GM23338 (cell line): ENCODE measurements at regions not wholly inside any gene's neighbourhood (a gene's known extent, or its start where the extent isn't known, plus 50 kb on each side); places are given as distances from the start of the nearest gene placed in this dataset.

Experiments
- ATAC-seq: fragments of 200-7000 bp; cut with Tn5 transposase; 3 replicates; pipeline ENCODE4 v1.9.1; 2020
- DNase-seq: peaks from one replicate; pipeline ENCODE4 v3.0.0-alpha.2; 2015; ENCODE audit warnings: low spot score
- H2AFZ ChIP-seq: fragments of 200-600 bp; sonication (generic); 2 replicates; pipeline ENCODE4 v1.8.0; 2016; ENCODE audit warnings: antibody characterized with exemption, mild to moderate bottlenecking, moderate library complexity
- H3F3A ChIP-seq: fragments of 200-600 bp; sonication (generic); replicated peaks from 2 replicates; pipeline ENCODE4 v1.8.0; 2017; ENCODE audit warnings: antibody characterized with exemption, mixed run types, low read depth
- H3K27ac ChIP-seq: fragments of 200-600 bp; sonication (generic); 2 replicates; pipeline ENCODE4 v1.6.1; 2016; ENCODE audit warnings: low read depth
- H3K27me3 ChIP-seq: fragments of 200-600 bp; sonication (generic); 2 replicates; pipeline ENCODE4 v1.8.0; 2016; ENCODE audit warnings: mild to moderate bottlenecking, mixed run types, moderate library complexity; ENCODE audit not compliant: insufficient read depth
- H3K36me3 ChIP-seq: fragments of 200-600 bp; sonication (generic); 2 replicates; pipeline ENCODE4 v1.8.0; 2016; ENCODE audit warnings: mild to moderate bottlenecking; ENCODE audit not compliant: insufficient read depth
- H3K4me1 ChIP-seq: fragments of 200-600 bp; sonication (generic); 2 replicates; pipeline ENCODE4 v1.8.0; 2016; ENCODE audit warnings: mild to moderate bottlenecking, moderate library complexity; ENCODE audit not compliant: insufficient read depth
- H3K4me2 ChIP-seq: fragments of 200-600 bp; sonication (generic); 2 replicates; pipeline ENCODE4 v1.7.1; 2017; ENCODE audit warnings: mixed run types
- H3K4me3 ChIP-seq: fragments of 200-600 bp; sonication (generic); 2 replicates; pipeline ENCODE4 v1.6.1; 2016; ENCODE audit warnings: mixed run types
- H3K79me2 ChIP-seq: fragments of 200-600 bp; sonication (generic); replicated peaks from 2 replicates; pipeline ENCODE4 v1.8.0; 2017; ENCODE audit warnings: mild to moderate bottlenecking; ENCODE audit not compliant: insufficient read depth
- H3K9me2 ChIP-seq: fragments of 200-600 bp; sonication (generic); 2 replicates; pipeline ENCODE4 v1.8.0; 2017; ENCODE audit not compliant: insufficient read depth
- H4K20me1 ChIP-seq: fragments of 200-600 bp; sonication (generic); replicated peaks from 2 replicates; pipeline ENCODE4 v1.8.0; 2017; ENCODE audit warnings: mild to moderate bottlenecking; ENCODE audit not compliant: insufficient read depth
- H3K27ac Mint-ChIP-seq: 2 replicates; pipeline ENCODE4 v1.8.0; 2020; ENCODE audit warnings: inconsistent platforms, mild to moderate bottlenecking, moderate library complexity, mixed read lengths
- H3K27me3 Mint-ChIP-seq: 3 replicates; pipeline ENCODE4 v1.8.0; 2022; ENCODE audit warnings: low read depth, mild to moderate bottlenecking, moderate library complexity, mixed read lengths, inconsistent platforms; ENCODE audit not compliant: insufficient read depth, poor library complexity
- H3K36me3 Mint-ChIP-seq: 3 replicates; pipeline ENCODE4 v1.8.0; 2021; ENCODE audit warnings: low read depth, mild to moderate bottlenecking, inconsistent platforms, moderate library complexity, mixed read lengths
- H3K4me1 Mint-ChIP-seq: 3 replicates; pipeline ENCODE4 v1.8.0; 2020; ENCODE audit warnings: mild to moderate bottlenecking, inconsistent platforms, mixed read lengths
- H3K4me3 Mint-ChIP-seq: 3 replicates; pipeline ENCODE4 v1.8.0; 2021; ENCODE audit warnings: moderate library complexity, mild to moderate bottlenecking, inconsistent platforms, mixed read lengths
- H3K9me3 Mint-ChIP-seq: 3 replicates; pipeline ENCODE4 v1.8.0; 2020; ENCODE audit warnings: moderate library complexity, mild to moderate bottlenecking, inconsistent platforms, mixed read lengths
- CTCF ChIP-seq, 2 experiments: fragments of 200-600 bp in 1 of 2; sonication (generic) in 1 of 2; conservative IDR thresholded peaks; 2 replicates each; pipeline versions ENCODE4 v1.5.1 to v1.6.1; 2016 to 2017; ENCODE audit warnings: antibody characterized with exemption in 2 of 2, low read depth in 2 of 2, mild to moderate bottlenecking in 2 of 2, moderate library complexity in 1 of 2
- ETS1 ChIP-seq: IDR thresholded peaks from 2 replicates; pipeline ENCODE4 v1.6.1; 2016; ENCODE audit warnings: antibody characterized with exemption
- EZH2 ChIP-seq: fragments of 200-600 bp; sonication (generic); IDR thresholded peaks from one replicate; pipeline ENCODE4 v1.8.0; 2017; ENCODE audit warnings: antibody characterized with exemption, mild to moderate bottlenecking, low read depth; ENCODE audit not compliant: unreplicated experiment
- EZH2phosphoT487 ChIP-seq: fragments of 200-600 bp; sonication (generic); IDR thresholded peaks from one replicate; pipeline ENCODE4 v1.8.1; 2018; ENCODE audit warnings: antibody characterized with exemption; ENCODE audit not compliant: unreplicated experiment
- JUNB ChIP-seq: IDR thresholded peaks from one replicate; pipeline ENCODE4 v1.6.1; 2016; ENCODE audit warnings: antibody characterized with exemption; ENCODE audit not compliant: unreplicated experiment
- NANOG ChIP-seq: IDR thresholded peaks from 2 replicates; pipeline ENCODE4 v1.6.1; 2016; ENCODE audit warnings: antibody characterized with exemption, borderline replicate concordance
- POLR2AphosphoS5 ChIP-seq: IDR thresholded peaks from 2 replicates; pipeline ENCODE4 v1.6.1; 2016; ENCODE audit warnings: antibody characterized with exemption, low read depth
- STAT1 ChIP-seq: IDR thresholded peaks from one replicate; pipeline ENCODE4 v1.6.1; 2016; ENCODE audit warnings: antibody characterized with exemption; ENCODE audit not compliant: unreplicated experiment
- ZNF331 ChIP-seq: fragments of 250-450 bp; sonication (Bioruptor Pico); IDR thresholded peaks from 2 replicates; pipeline ENCODE4 v1.5.0; 2020; ENCODE audit warnings: low read depth, mild to moderate bottlenecking, moderate library complexity
- ZNF462 ChIP-seq: fragments of 250-450 bp; sonication (Bioruptor Pico); IDR thresholded peaks from 2 replicates; pipeline ENCODE4 v1.5.0; 2020; ENCODE audit warnings: mild to moderate bottlenecking, moderate library complexity

GRCh38 chr6:118387921-118388701 lies 160.0 kb upstream of the PLN start (continued):
- TF ChIP-seq ZNF462 (CRISPR knock-in tag) (no peak), ETS1 (no peak), EZH2phosphoT487 (no peak)

GRCh38 chr6:118391086-118391485 lies 157.0 kb upstream of the PLN start:
- no peak overlapping the region for H3K27ac Mint-ChIP-seq
- peaks cover 2% of the 10 kb centered on the region for H3K27me3 Mint-ChIP-seq
- TF ChIP-seq STAT1 (no peak), POLR2AphosphoS5 (no peak), NANOG (no peak), JUNB (no peak), ZNF331 (CRISPR knock-in tag) (no peak), EZH2 (no peak), CTCF (conservative IDR thresholded peaks at IDR 0.05; ENCODE audit: low read depth in 2 of 2) (no peak)
- ATAC-seq (no peak), DNase-seq (no peak)
- H3K4me3 ChIP-seq, result no peak overlapping the region
- H3K36me3 ChIP-seq, result no peaks in the 10 kb centered on the region
- no peak overlapping the region for H3K27ac ChIP-seq
- no peak overlapping the region for H2AFZ ChIP-seq
- H3K4me3 Mint-ChIP-seq, result no peak overlapping the region
- H3K9me3 Mint-ChIP-seq, result no peaks in the 10 kb centered on the region; the same call in 2 of the 3 replicates
- H3K4me1 ChIP-seq, result no peaks in the 10 kb centered on the region
- H3K9me2 ChIP-seq, result no peaks in the 10 kb centered on the region
- H3K36me3 Mint-ChIP-seq, result no peaks in the 10 kb centered on the region
- no peak overlapping the region for H3K4me2 ChIP-seq
- no peaks in the 10 kb centered on the region for H4K20me1 ChIP-seq
- H3K4me1 Mint-ChIP-seq, result no peaks in the 10 kb centered on the region
- H3F3A ChIP-seq, result no peaks in the 10 kb centered on the region
- H3K27me3 ChIP-seq, result no peaks in the 10 kb centered on the region
- H3K79me2 ChIP-seq, result no peaks in the 10 kb centered on the region
